ENCODE measurements at regions not wholly inside any gene's neighbourhood (a gene's known extent, or its start where the extent isn't known, plus 50 kb on each side); places are given as distances from the start of the nearest gene placed in this dataset.

- Histone ChIP-seq H3K27me3 (replicated peaks; ENCODE audit: insufficient read depth, low read length) (no peaks in the 10 kb centered on the region), H4K20me1 (ENCODE audit: insufficient read depth, low read length) (no peaks in the 10 kb centered on the region), H3K9me3 (replicated peaks; ENCODE audit: insufficient read depth, low read length) (no peaks in the 10 kb centered on the region), H3K4me3 (ENCODE audit: low read length) (no peak overlapping the region), H3K4me2 (ENCODE audit: low read depth, low read length) (no peak overlapping the region), H3K79me2 (ENCODE audit: low read length) (no peaks in the 10 kb centered on the region), H3K27ac (ENCODE audit: low read length) (no peak overlapping the region), H3K36me3 (replicated peaks; ENCODE audit: insufficient read depth, low read length) (no peaks in the 10 kb centered on the region), H3F3A (ENCODE audit: insufficient read depth, low read length) (no peaks in the 10 kb centered on the region), H2AFZ (ENCODE audit: low read length) (no peak overlapping the region), H3K9me2 (replicated peaks; ENCODE audit: insufficient read depth, low read length) (no peaks in the 10 kb centered on the region), H3K9ac (ENCODE audit: low read length) (no peak overlapping the region), H3K4me1 (ENCODE audit: low read length) (no peaks in the 10 kb centered on the region)
- TF ChIP-seq EZH2phosphoT487 (IDR thresholded peaks at IDR 0.05; ENCODE audit: low read length): no peak
- no peak for TF ChIP-seq EZH2 (optimal IDR thresholded peaks at IDR 0.05; ENCODE audit: low read depth, low read length)
- TF ChIP-seq CTCF (IDR thresholded peaks at IDR 0.05; ENCODE audit: low read length): no peak
- no peak for DNase-seq
Measured at GRCh38 chr1:147826259-147826658, 65.9 kb upstream of the GJA5 start.

GRCh38 chr1:147833231-147833860 lies 69.2 kb upstream of the GJA8 start:
- Histone ChIP-seq H3K27ac (ENCODE audit: low read length) (no peak overlapping the region), H2AFZ (ENCODE audit: low read length) (no peak overlapping the region), H3F3A (ENCODE audit: insufficient read depth, low read length) (no peaks in the 10 kb centered on the region), H3K79me2 (ENCODE audit: low read length) (no peaks in the 10 kb centered on the region), H3K36me3 (replicated peaks; ENCODE audit: insufficient read depth, low read length) (no peaks in the 10 kb centered on the region), H3K4me3 (ENCODE audit: low read length) (no peak overlapping the region), H3K4me1 (ENCODE audit: low read length) (no peaks in the 10 kb centered on the region), H4K20me1 (ENCODE audit: insufficient read depth, low read length) (no peaks in the 10 kb centered on the region), H3K27me3 (replicated peaks; ENCODE audit: insufficient read depth, low read length) (no peaks in the 10 kb centered on the region), H3K9me3 (replicated peaks; ENCODE audit: insufficient read depth, low read length) (no peaks in the 10 kb centered on the region), H3K9ac (ENCODE audit: low read length) (no peak overlapping the region), H3K9me2 (replicated peaks; ENCODE audit: insufficient read depth, low read length) (no peaks in the 10 kb centered on the region), H3K4me2 (ENCODE audit: low read depth, low read length) (no peak overlapping the region)
- TF ChIP-seq CTCF (IDR thresholded peaks at IDR 0.05; ENCODE audit: low read length) (no peak), EZH2 (optimal IDR thresholded peaks at IDR 0.05; ENCODE audit: low read depth, low read length) (no peak), EZH2phosphoT487 (IDR thresholded peaks at IDR 0.05; ENCODE audit: low read length) (no peak)
- no peak for DNase-seq

GRCh38 chr1:147834181-147834580 lies 68.4 kb upstream of the GJA8 start:
- no peak for DNase-seq
- H3K4me2 ChIP-seq (ENCODE audit: low read depth, low read length): no peak overlapping the region
- H3K9me2 ChIP-seq (replicated peaks; ENCODE audit: insufficient read depth, low read length): no peaks in the 10 kb centered on the region
- H3K4me3 ChIP-seq (ENCODE audit: low read length): no peak overlapping the region
- H3F3A ChIP-seq (ENCODE audit: insufficient read depth, low read length): no peaks in the 10 kb centered on the region
- H3K36me3 ChIP-seq (replicated peaks; ENCODE audit: insufficient read depth, low read length): no peaks in the 10 kb centered on the region
- H2AFZ ChIP-seq (ENCODE audit: low read length): no peak overlapping the region
- no peaks in the 10 kb centered on the region for H3K27me3 ChIP-seq (replicated peaks; ENCODE audit: insufficient read depth, low read length)
- H3K9ac ChIP-seq (ENCODE audit: low read length): no peak overlapping the region
- H3K79me2 ChIP-seq (ENCODE audit: low read length): no peaks in the 10 kb centered on the region
- no peak overlapping the region for H3K27ac ChIP-seq (ENCODE audit: low read length)
- H3K9me3 ChIP-seq (replicated peaks; ENCODE audit: insufficient read depth, low read length): no peaks in the 10 kb centered on the region
- H4K20me1 ChIP-seq (ENCODE audit: insufficient read depth, low read length): no peaks in the 10 kb centered on the region
- no peaks in the 10 kb centered on the region for H3K4me1 ChIP-seq (ENCODE audit: low read length)
- TF ChIP-seq EZH2phosphoT487 (IDR thresholded peaks at IDR 0.05; ENCODE audit: low read length) (no peak), EZH2 (optimal IDR thresholded peaks at IDR 0.05; ENCODE audit: low read depth, low read length) (no peak), CTCF (IDR thresholded peaks at IDR 0.05; ENCODE audit: low read length) (no peak)
